Uterus (tissue), 3 donors: ENCODE measurements at regions not wholly inside any gene's neighbourhood (a gene's known extent, or its start where the extent isn't known, plus 50 kb on each side); places are given as distances from the start of the nearest gene placed in this dataset.
"Not testable (repeated sequence)": the region's sequence is repeated elsewhere in the genome, so short reads cannot be mapped to it uniquely, and the experiment has no call there.

Experiments
- DNase-seq, 2 donors: peaks; one replicate each; pipeline ENCODE4 v3.0.0-alpha.2; 2019 to 2020
- H3K27ac ChIP-seq, 2 donors: fragments of 200-600 bp; sonication (generic); 1 replicate in 1 of 2; 2 replicates in 1 of 2; pipeline ENCODE4 v1.5.1; 2016 to 2018
- H3K27me3 ChIP-seq, 2 donors: fragments of 200-600 bp; sonication (generic); one replicate each; pipeline ENCODE4 v1.5.1; 2018 to 2019; ENCODE audit warnings: control low read depth in 1 of 2
- H3K36me3 ChIP-seq, 2 donors: fragments of 200-600 bp; sonication (generic); one replicate each; pipeline ENCODE4 v1.5.1; 2019; ENCODE audit warnings: control low read depth in 1 of 2
- H3K4me1 ChIP-seq, 2 donors: fragments of 200-600 bp; sonication (generic); one replicate each; pipeline ENCODE4 v1.5.1; 2018 to 2019; ENCODE audit warnings: control low read depth in 1 of 2
- H3K4me3 ChIP-seq, 2 donors: fragments of 200-600 bp; sonication (generic); 1 replicate in 1 of 2; 2 replicates in 1 of 2; pipeline ENCODE4 v1.5.1; 2018 to 2019; ENCODE audit warnings: mild to moderate bottlenecking in 1 of 2
- H3K9me3 ChIP-seq, 2 donors: fragments of 200-600 bp; sonication (generic); one replicate each; pipeline ENCODE4 v1.5.1; 2019; ENCODE audit warnings: control low read depth in 1 of 2
- CTCF ChIP-seq, 4 experiments: fragments of 200-600 bp in 2 of 4; fragments of 450-650 bp in 2 of 4; sonication (generic) in 2 of 4; IDR thresholded peaks; one replicate each; pipeline ENCODE4 v1.5.1; 2016 to 2019; ENCODE audit warnings: antibody characterized with exemption in 4 of 4, mild to moderate bottlenecking in 2 of 4, moderate library complexity in 1 of 4
- POLR2A ChIP-seq, 2 donors: fragments of 450-650 bp; IDR thresholded peaks; one replicate each; pipeline ENCODE4 v1.6.1; 2016; ENCODE audit warnings: antibody characterized with exemption in 2 of 2, mild to moderate bottlenecking in 1 of 2, moderate library complexity in 1 of 2
- intact Hi-C: fragments of 100-400 bp; cut with DNase I; formaldehyde crosslinking; loops from one replicate; pipeline ENCODE4 v1.15.1; 2023; ENCODE audit warnings: low total_unique reads
- donor health status: DM: yes; HTN: yes; CAD: no.

GRCh38 chr4:132767901-132768300, 381.2 kb upstream of the PCDH10 start:
- Histone ChIP-seq H3K27ac (no peak overlapping the region), H3K9me3 (no peaks in the 10 kb centered on the region), H3K4me3 (no peak overlapping the region), H3K4me1 (no peaks in the 10 kb centered on the region), H3K27me3 (no peaks in the 10 kb centered on the region), H3K36me3 (no peaks in the 10 kb centered on the region)
- DNase-seq = no peak
- intact Hi-C loops = no loop called here
- TF ChIP-seq CTCF (IDR thresholded peaks at IDR 0.05) (no peak), POLR2A (IDR thresholded peaks at IDR 0.05) (no peak)

- Histone ChIP-seq H3K4me1 (no peaks in the 10 kb centered on the region), H3K27me3 (no peaks in the 10 kb centered on the region), H3K9me3 (no peaks in the 10 kb centered on the region), H3K27ac (no peak overlapping the region), H3K4me3 (no peak overlapping the region), H3K36me3 (no peaks in the 10 kb centered on the region)
- no peak for DNase-seq
- TF ChIP-seq POLR2A (IDR thresholded peaks at IDR 0.05) = no peak
- no peak for TF ChIP-seq CTCF (IDR thresholded peaks at IDR 0.05)
- intact Hi-C loops = no loop called here
Measured at GRCh38 chr4:132770776-132771175, 378.3 kb upstream of the PCDH10 start.

GRCh38 chr4:132792310-132792709, 356.8 kb upstream of the PCDH10 start:
- no peaks in the 10 kb centered on the region for H3K4me1 ChIP-seq
- DNase-seq = no peak
- intact Hi-C loops = no loop called here
- no peak overlapping the region for H3K4me3 ChIP-seq
- H3K27me3 ChIP-seq = no peaks in the 10 kb centered on the region
- no peak for TF ChIP-seq CTCF (IDR thresholded peaks at IDR 0.05)
- no peak for TF ChIP-seq POLR2A (IDR thresholded peaks at IDR 0.05)
- no peaks in the 10 kb centered on the region for H3K9me3 ChIP-seq
- H3K36me3 ChIP-seq = peaks cover 0 to 3% of the 10 kb centered on the region in 2 donors
- H3K27ac ChIP-seq = no peak overlapping the region

DNA sequence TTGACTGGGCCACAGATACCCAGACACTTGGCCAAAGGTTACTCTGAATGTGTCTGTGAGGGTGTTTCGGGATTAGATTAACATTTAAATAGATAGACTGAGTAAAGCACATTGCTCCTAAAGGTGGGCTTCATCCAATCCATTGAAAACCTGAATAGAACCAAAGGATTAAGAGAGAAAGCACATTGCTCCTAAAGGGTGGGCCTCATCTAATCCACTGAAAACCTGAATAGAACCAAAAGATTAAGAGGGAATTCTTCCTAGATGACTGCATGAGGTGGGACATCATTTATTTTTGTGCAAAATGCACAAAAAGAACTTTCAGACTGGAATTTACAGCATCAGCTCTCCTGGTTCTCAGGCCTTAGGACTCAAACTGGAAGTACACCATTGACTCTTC, 351.2 kb upstream of the PCDH10 start:
- TF ChIP-seq POLR2A (IDR thresholded peaks at IDR 0.05) (no peak), CTCF (IDR thresholded peaks at IDR 0.05) (no peak)
- Histone ChIP-seq H3K9me3 (no peaks in the 10 kb centered on the region), H3K27ac (no peak overlapping the region), H3K4me3 (no peak overlapping the region), H3K27me3 (no peaks in the 10 kb centered on the region), H3K4me1 (no peaks in the 10 kb centered on the region), H3K36me3 (peaks cover 0 to 3% of the 10 kb centered on the region in 2 donors)
- no peak for DNase-seq
- intact Hi-C loops = no loop called here

- no peak for DNase-seq
- H3K4me3 ChIP-seq = no peak overlapping the region
- no peak overlapping the region for H3K27ac ChIP-seq
- H3K9me3 ChIP-seq = no peaks in the 10 kb centered on the region
- intact Hi-C loops = no loop called here
- no peaks in the 10 kb centered on the region for H3K4me1 ChIP-seq
- no peaks in the 10 kb centered on the region for H3K36me3 ChIP-seq
- H3K27me3 ChIP-seq = no peaks in the 10 kb centered on the region
- TF ChIP-seq CTCF (IDR thresholded peaks at IDR 0.05) (no peak), POLR2A (IDR thresholded peaks at IDR 0.05) (no peak)
Measured at GRCh38 chr4:132809298-132810032, 339.6 kb upstream of the PCDH10 start.

GRCh38 chr4:132813061-132813460, 336.0 kb upstream of the PCDH10 start:
- DNase-seq, intact Hi-C loops, H3K4me1 ChIP-seq, H3K27me3 ChIP-seq, H3K36me3 ChIP-seq, H3K9me3 ChIP-seq, H3K27ac ChIP-seq, H3K4me3 ChIP-seq: not testable (repeated sequence)
